K562 (cell line): ENCODE measurements at regions not wholly inside any gene's neighbourhood (a gene's known extent, or its start where the extent isn't known, plus 50 kb on each side); places are given as distances from the start of the nearest gene placed in this dataset.

Source experiments
- ATAC-seq: fragments of 200-7000 bp; cut with Tn5 transposase; 3 replicates; pipeline ENCODE4 v1.9.1; 2020; ENCODE audit warnings: moderate library complexity
- BruUV-seq: library from RNA; stranded (reverse); fragments of 400-500 nt; replicated peaks from 2 replicates; lab custom pipeline; 2021; lab: Mats Ljungman, UMichigan
- CTCF ChIA-PET: fragments of 300-600 bp; formaldehyde crosslinking; extraction: SDS; loops from one replicate; lab custom pipeline; 2021; ENCODE audit warnings: low intra/inter-chr PET ratio; lab: Yijun Ruan, JAX
- POLR2A ChIA-PET: fragments of 300-600, 350-650 bp; sonication (Branson Sonifier 250); formaldehyde crosslinking; extraction: SDS; loops from one replicate; lab custom pipeline; 2021; ENCODE audit warnings: antibody characterized with exemption, inconsistent platforms; lab: Yijun Ruan, JAX
- DNase-seq, 4 experiments: peaks; one replicate each; pipeline versions ENCODE4 v3.0.0 to v3.0.0-alpha.2; 2011 to 2018; ENCODE audit warnings: low spot score in 3 of 4, mixed read lengths in 3 of 4; ENCODE audit errors: extremely low read depth in 1 of 4
- FAIRE-seq: peaks from 2 replicates; lab custom pipeline; 2011; peaks lifted over from hg19 to GRCh38; lab: Jason Lieb, UNC
- H2AFZ ChIP-seq: 2 replicates; pipeline ENCODE4 v1.6.0; 2011; ENCODE audit warnings: low read depth, low read length, control low read depth, inconsistent platforms
- H3K27ac ChIP-seq: fragments of 200-600 bp; 3 replicates; pipeline ENCODE4 v1.8.0; 2011; ENCODE audit warnings: low read depth, mild to moderate bottlenecking, control low read depth, inconsistent platforms, low read length, moderate library complexity, mixed read lengths; ENCODE audit errors: extremely low read depth
- H3K27me3 ChIP-seq, 2 experiments: fragments of 300-600 bp in 1 of 2; 2 replicates in 1 of 2; 3 replicates in 1 of 2; pipeline versions ENCODE4 v1.6.0 to v1.8.0; 2011; ENCODE audit warnings: inconsistent platforms in 2 of 2, low read length in 2 of 2, mild to moderate bottlenecking in 1 of 2, mixed read lengths in 1 of 2, moderate library complexity in 1 of 2; ENCODE audit not compliant: control insufficient read depth in 2 of 2, insufficient read depth in 2 of 2
- H3K36me3 ChIP-seq: fragments of 300-600 bp; 3 replicates; pipeline ENCODE4 v1.8.0; 2011; ENCODE audit warnings: mild to moderate bottlenecking, low read length, inconsistent platforms; ENCODE audit not compliant: control insufficient read depth, insufficient read depth
- H3K4me1 ChIP-seq, 2 experiments: fragments of 200-600 bp in 1 of 2; replicated peaks in 1 of 2; 2 replicates in 1 of 2; 3 replicates in 1 of 2; pipeline versions ENCODE4 v1.5.1 to v1.8.0; 2011; ENCODE audit warnings: inconsistent platforms in 2 of 2, low read length in 2 of 2, mild to moderate bottlenecking in 1 of 2, mixed read lengths in 1 of 2, moderate library complexity in 1 of 2; ENCODE audit not compliant: control insufficient read depth in 2 of 2, insufficient read depth in 2 of 2
- H3K4me2 ChIP-seq: 2 replicates; pipeline ENCODE4 v1.6.1; 2011; ENCODE audit warnings: low read length, control low read depth, inconsistent platforms, mixed read lengths; ENCODE audit not compliant: insufficient read depth
- H3K4me3 ChIP-seq: fragments of 200-600 bp; sonication (generic), shearing (Covaris generic); 2 replicates; pipeline ENCODE4 v1.5.1; 2016; ENCODE audit warnings: control low read depth, inconsistent platforms
- H3K79me2 ChIP-seq: fragments of 200-600 bp; 3 replicates; pipeline ENCODE4 v1.8.0; 2011; ENCODE audit warnings: low read length, inconsistent platforms; ENCODE audit not compliant: control insufficient read depth, insufficient read depth
- H3K9ac ChIP-seq, 2 experiments: 2 replicates each; pipeline versions ENCODE4 v1.6.0 to v1.6.1; 2011; ENCODE audit warnings: low read depth in 2 of 2, low read length in 2 of 2, control low read depth in 1 of 2, inconsistent platforms in 1 of 2, mild to moderate bottlenecking in 1 of 2, mixed read lengths in 1 of 2; ENCODE audit not compliant: insufficient read depth in 1 of 2
- H3K9me1 ChIP-seq: one replicate; pipeline ENCODE4 v1.6.0; 2011; ENCODE audit warnings: inconsistent platforms, mild to moderate bottlenecking, low read length, moderate library complexity; ENCODE audit not compliant: control insufficient read depth, insufficient read depth
- H3K9me3 ChIP-seq: replicated peaks from 2 replicates; pipeline ENCODE4 v1.5.1; 2011; ENCODE audit warnings: low read depth, low read length, inconsistent platforms; ENCODE audit not compliant: control insufficient read depth, insufficient read depth
- H4K20me1 ChIP-seq: replicated peaks from 2 replicates; pipeline ENCODE4 v1.6.1; 2011; ENCODE audit warnings: low read length, inconsistent platforms, mixed read lengths; ENCODE audit not compliant: control insufficient read depth, insufficient read depth
- NR2C1 ChIP-seq, 2 experiments: fragments of 450-650 bp; IDR thresholded peaks; 2 replicates each; pipeline ENCODE4 v1.6.1; 2017; ENCODE audit warnings: mild to moderate bottlenecking in 2 of 2, antibody characterized with exemption in 1 of 2, inconsistent platforms in 1 of 2, missing compliant biosample characterization in 1 of 2, missing genetic modification characterization in 1 of 2
- YY1 ChIP-seq, 3 experiments: IDR thresholded peaks; 2 replicates each; pipeline ENCODE4 v1.6.1; 2011; ENCODE audit warnings: low read length in 2 of 3, mild to moderate bottlenecking in 2 of 3, moderate library complexity in 2 of 3, borderline replicate concordance in 1 of 3, control low read depth in 1 of 3, low read depth in 1 of 3; ENCODE audit not compliant: insufficient read depth in 3 of 3, insufficient replicate concordance in 2 of 3, control insufficient read depth in 1 of 3, insufficient read length in 1 of 3; ENCODE audit errors: extremely low read depth in 1 of 3
- WGBS: fragments of 100-300 bp; shearing (Covaris generic); methylation state at CpG from one replicate; pipeline ENCODE4 v1.1.6; 2016; ENCODE audit warnings: low coverage, mixed read lengths; ENCODE audit not compliant: insufficient coverage; ENCODE audit errors: missing lambda C conversion rate; 5-methylcytosine and 5-hydroxymethylcytosine counted together
- in situ Hi-C: fragments of 300-500 bp; cut with MboI; formaldehyde crosslinking; loops from 4 replicates; pipeline ENCODE4 v1.15.0; 2018; ENCODE audit warnings: inconsistent platforms, mixed read lengths
- intact Hi-C: fragments of 100-400 bp; cut with micrococcal nuclease; formaldehyde crosslinking; loops from 2 replicates; pipeline ENCODE4 v1.14.2; 2022
- TF ChIP-seq, protein P1 (sequence below): fragments of 450-650 bp; IDR thresholded peaks from 2 replicates; pipeline ENCODE4 v1.6.1; 2016

DNA sequence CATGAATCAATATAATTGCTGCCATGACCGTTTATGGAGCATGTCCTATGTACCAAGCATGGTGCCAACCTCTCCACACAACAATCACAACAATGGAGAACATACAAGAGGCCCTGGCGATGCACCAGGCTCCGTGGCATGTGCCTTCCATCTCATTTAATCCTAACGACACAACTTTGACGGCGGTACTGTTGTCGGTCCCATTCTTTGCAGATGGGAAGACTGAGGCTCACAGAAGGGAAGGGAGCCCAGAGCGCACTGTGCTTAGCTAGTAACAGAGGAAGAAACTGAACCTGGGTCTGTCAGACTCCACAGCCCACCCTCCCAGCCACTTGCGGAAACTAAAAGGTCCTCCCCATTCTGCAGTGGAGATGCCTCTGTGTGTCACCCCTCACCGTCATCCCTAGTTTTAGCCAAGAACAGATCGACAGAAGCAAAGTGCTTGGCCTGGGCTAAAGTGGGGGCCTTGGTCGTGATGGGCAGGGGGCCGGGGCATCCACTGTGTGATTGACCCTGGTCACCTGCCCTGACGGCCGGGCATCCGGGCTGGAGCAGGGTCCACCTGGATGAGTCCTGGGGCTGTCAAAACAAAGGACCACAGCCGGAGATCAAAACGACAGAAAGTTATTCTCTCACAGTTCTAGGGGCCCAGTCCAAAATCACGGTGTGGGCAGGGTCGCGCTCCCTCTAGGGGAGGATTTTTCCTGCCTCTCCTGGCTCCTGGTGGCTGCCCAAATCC, 183.9 kb downstream of the C16orf95 start:
- Histone ChIP-seq H3K9me1 (no peaks in the 10 kb centered on the region), H3K4me2 (no peak overlapping the region), H2AFZ (no peak overlapping the region), H3K9me3 (peaks cover 3% of the 10 kb centered on the region), H3K4me3 (no peak overlapping the region), H3K79me2 (no peaks in the 10 kb centered on the region), H3K4me1 (no peaks in the 10 kb centered on the region), H3K9ac (no peak overlapping the region), H3K27me3 (peaks cover 3 to 37% of the 10 kb centered on the region in 2 experiments; a peak in 2 of 5 replicates)
- in situ Hi-C loops = no loop called here
- ATAC-seq (no peak), DNase-seq (no peak), FAIRE-seq (no peak)
- BruUV-seq = no TSS peak
- WGBS = 21% methylated on average over 21 of the region's 21 CpGs
- POLR2A ChIA-PET = no interaction called here
- no peak for TF ChIP-seq YY1 (IDR thresholded peaks at IDR 0.05; ENCODE audit: borderline replicate concordance in 1 of 3, control insufficient read depth in 1 of 3, extremely low read depth in 1 of 3, insufficient read depth in 3 of 3, insufficient read length in 1 of 3, insufficient replicate concordance in 2 of 3, low read depth in 1 of 3, low read length in 2 of 3)
- TF ChIP-seq NR2C1 (IDR thresholded peaks at IDR 0.05) = no peak
- no peak for TF ChIP-seq NR2C1 (tag; IDR thresholded peaks at IDR 0.05)
- TF ChIP-seq, protein P1, sequence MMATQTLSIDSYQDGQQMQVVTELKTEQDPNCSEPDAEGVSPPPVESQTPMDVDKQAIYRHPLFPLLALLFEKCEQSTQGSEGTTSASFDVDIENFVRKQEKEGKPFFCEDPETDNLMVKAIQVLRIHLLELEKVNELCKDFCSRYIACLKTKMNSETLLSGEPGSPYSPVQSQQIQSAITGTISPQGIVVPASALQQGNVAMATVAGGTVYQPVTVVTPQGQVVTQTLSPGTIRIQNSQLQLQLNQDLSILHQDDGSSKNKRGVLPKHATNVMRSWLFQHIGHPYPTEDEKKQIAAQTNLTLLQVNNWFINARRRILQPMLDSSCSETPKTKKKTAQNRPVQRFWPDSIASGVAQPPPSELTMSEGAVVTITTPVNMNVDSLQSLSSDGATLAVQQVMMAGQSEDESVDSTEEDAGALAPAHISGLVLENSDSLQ = no peak
- TF ChIP-seq, all 486 proteins: peak for 0
- intact Hi-C loops = no loop called here
- Histone ChIP-seq H4K20me1 (peaks cover 5% of the 10 kb centered on the region; the same call in 1 of the 2 replicates), H3K27ac (no peak overlapping the region), H3K36me3 (no peaks in the 10 kb centered on the region)
- CTCF ChIA-PET = no interaction called here
